Stimulated activated CD8-positive, alpha-beta memory T cell treated with anti-CD3 and anti-CD28 coated beads, Interleukin-4, amount 100 ng/mL, for 1 hour (primary cell): ENCODE measurements at regions not wholly inside any gene's neighbourhood (a gene's known extent, or its start where the extent isn't known, plus 50 kb on each side); places are given as distances from the start of the nearest gene placed in this dataset.
"Not testable (repeated sequence)": the region's sequence is repeated elsewhere in the genome, so short reads cannot be mapped to it uniquely, and the experiment has no call there.

Experiments used
- DNase-seq, 2 donors: peaks; one replicate each; pipeline ENCODE4 v3.0.0-alpha.2; 2020; ENCODE audit warnings: low read depth in 2 of 2, low spot score in 1 of 2

GRCh38 chr9:81370096-81370495 lies 319.3 kb downstream of the TLE1 start:
- DNase-seq = no peak

DNA sequence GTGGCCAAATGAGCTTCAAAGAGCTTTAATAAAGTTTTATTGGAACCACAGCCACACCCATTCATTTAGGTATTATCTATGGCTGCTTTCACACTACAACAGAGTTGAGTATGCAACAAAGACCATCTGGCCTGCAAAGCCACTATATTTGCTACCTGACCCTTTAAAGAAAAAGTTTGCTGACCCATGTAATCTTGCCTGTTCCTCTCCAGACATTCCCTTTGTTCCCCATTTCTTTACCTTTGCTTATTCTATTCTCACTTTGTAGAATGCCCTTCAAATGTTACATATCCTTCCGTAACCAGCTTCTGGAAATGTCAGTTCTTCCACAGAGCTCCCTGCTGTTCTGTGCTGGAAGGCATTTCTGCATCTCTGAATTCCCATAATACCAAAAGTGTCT lies 320.2 kb downstream of the TLE1 start:
- DNase-seq = no peak

GRCh38 chr9:81363916-81364480 lies 325.3 kb downstream of the TLE1 start:
- DNase-seq = no peak

- no peak for DNase-seq
These were observed 328.1 kb downstream of the TLE1 start for GRCh38 chr9:81361296-81361695.

- DNase-seq = no peak
These were observed 338.2 kb downstream of the TLE1 start for GRCh38 chr9:81351166-81351565.

- no peak for DNase-seq
These were observed 345.0 kb downstream of the TLE1 start for GRCh38 chr9:81344366-81344765.

DNA sequence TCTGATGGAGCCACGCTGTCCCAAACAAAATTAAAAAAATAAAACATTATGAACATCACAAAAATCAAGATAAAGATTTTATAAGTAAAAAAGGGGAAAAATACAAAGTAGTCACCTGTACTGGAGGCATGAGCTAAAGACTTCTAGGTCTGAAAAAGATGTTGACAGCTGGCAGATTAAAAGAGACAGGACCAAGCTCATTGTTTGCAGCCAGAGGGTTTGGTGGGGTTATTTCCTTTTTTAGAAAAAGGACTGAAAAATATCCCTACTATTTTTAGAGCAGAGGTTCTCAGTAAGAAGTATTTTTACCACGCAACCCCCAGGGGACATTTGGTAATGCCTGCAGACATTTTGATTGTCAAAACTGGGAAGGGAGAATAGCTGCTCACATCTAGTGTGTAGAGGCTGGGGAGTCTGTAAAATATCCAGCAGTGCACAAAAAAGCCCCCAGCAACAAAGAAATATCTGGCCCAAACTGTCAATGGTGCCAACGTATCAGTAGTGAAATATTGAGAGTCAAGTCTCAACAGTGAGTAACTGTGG lies 353.4 kb downstream of the TLE1 start:
- DNase-seq = no peak

- DNase-seq = no peak
These were observed 367.8 kb downstream of the TLE1 start for GRCh38 chr9:81321551-81321950.

GRCh38 chr9:81320909-81321482 lies 368.4 kb downstream of the TLE1 start:
- DNase-seq = no peak

GRCh38 chr9:81318571-81318970 lies 370.8 kb downstream of the TLE1 start:
- DNase-seq = no peak

DNA sequence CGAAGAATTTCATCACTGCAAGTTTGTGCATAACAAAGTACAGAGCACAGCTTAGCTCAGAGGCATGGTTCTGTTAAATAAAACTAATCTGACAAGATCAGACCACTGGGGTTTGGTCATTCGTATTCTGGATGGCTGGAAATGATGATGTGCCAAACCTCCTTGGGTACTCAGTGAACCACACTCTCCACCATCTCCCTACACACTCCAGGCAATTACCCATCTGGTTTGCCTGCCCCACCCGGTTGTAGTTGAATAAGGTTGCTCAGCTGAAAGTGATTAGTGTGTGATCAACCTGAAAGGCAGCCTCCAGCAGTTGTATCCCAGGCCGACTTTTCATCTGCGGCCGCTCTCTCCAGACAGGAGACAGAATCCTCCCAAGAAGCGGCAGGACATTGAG lies 371.4 kb downstream of the TLE1 start:
- no peak for DNase-seq

DNA sequence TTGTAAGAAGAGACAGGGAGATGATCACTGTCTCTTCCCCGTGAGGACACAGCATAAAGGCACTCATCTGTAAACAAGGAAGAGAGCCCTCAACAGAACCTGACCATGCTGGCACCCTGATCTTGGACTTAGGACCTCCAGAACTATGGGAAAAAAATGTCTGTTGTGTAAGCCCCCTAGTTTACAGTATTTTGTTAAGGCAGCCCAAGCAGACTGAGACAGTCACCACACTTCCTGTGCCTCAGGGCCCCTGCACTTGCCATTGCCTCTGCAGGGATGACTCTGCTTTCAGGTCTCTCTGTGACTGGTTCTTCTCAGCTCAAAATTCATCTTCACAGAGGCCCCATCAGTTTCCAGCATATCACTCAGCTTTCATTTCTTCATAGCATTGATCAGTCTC lies 372.1 kb downstream of the TLE1 start:
- DNase-seq = no peak

GRCh38 chr9:81314490-81314889 lies 374.9 kb downstream of the TLE1 start:
- no peak for DNase-seq

DNA sequence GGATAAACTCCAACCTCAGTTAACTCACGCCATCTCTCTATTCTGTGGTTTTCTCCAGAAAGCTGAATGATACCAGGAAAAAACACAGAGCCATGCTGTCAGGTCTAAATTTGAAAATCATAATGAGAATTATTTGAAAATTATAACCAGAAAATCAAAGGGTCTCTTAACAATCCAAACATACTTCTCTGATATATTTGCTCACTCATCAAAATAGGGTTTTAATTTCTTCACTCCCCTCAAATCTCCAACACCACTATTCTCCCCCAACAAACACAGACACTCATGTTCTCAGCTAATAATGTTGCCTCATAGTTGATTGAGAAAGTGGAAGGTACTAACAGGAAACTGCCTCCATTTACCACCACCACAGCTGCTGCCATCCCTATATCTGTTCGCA lies 375.5 kb downstream of the TLE1 start:
- no peak for DNase-seq

DNA sequence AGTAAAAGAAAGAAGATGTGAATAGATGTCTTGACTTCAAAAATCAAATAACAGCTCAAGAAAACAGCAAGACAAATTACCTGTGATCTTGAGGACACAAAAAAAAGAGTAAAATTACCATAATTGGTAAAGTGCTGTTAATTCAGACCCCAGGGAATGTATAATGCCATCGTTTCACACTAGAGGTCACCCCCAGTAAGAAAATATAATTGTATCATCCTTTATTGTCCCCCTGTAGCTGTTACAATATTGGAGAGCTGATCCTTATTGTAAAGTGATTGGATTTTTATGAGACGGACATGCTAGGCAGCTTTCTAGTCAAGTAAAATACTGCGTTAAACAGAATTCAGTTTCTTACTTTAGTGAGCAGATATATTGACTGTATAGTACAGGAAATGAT lies 377.0 kb downstream of the TLE1 start:
- DNase-seq = no peak

DNA sequence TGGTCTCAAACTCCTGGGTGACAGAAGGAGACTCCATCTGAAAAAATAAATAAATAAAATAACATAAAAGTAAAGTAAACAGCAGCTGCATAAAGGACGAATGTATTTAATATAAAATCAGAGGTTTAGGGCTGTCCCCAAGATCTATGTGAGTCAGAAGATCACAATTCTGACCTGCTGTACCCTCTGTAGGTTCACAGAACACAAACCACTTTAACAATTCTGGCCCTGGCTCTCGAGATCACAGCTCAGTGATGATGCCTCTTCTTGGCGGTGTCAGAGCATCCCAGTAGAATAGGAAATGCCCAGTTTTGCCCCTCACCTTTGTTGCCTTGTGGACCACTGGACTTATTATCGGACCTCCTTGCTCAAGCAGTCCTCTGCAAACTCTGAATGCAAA lies 380.9 kb downstream of the TLE1 start:
- DNase-seq = no peak

GRCh38 chr9:81307791-81308190 lies 381.6 kb downstream of the TLE1 start:
- DNase-seq = not testable (repeated sequence)

- no peak for DNase-seq
These were observed 383.7 kb downstream of the TLE1 start for GRCh38 chr9:81305561-81306182.

DNA sequence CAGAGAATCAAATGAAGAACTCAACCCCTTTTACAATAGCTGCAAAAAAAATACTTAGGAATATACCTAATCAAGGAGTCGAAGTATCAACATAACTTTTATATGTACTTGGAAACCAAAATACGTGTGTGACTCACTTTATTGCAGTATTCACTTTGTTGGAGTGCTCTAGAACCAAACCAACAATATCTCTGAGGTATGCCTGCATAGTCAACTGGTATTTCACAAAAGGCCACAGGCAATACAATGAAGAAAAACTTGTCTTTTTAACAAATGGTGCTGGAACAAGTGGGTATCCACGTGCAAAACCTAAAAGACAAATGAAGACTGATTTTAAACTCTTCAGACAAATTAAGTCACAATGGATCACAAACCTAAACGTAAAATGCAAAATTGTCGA lies 385.7 kb downstream of the TLE1 start:
- DNase-seq = no peak

- DNase-seq = no peak
These were observed 395.7 kb downstream of the TLE1 start for GRCh38 chr9:81293651-81294050.

- no peak for DNase-seq
These were observed 397.1 kb downstream of the TLE1 start for GRCh38 chr9:81292056-81292805.

DNA sequence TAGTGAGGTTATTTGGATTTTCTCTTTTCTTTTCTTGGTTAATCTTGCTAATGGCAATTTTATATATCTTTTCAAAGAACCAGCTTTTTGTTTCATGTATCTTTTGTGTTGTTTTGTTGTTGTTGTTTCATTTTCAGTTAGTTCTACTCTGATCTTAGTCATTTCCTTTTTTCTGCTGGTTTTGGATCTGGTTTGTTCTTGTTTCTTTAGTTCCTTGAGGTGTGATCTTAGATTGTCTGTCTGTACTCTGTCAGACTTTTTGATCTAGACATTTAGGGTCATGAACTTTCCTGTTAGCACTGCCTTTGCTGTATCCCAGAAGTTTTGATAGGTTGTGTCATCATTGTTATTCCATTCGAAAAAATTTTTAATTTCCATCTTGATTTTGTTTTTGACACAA lies 399.7 kb downstream of the TLE1 start:
- no peak for DNase-seq
